OCI-LY1 (cell line): ENCODE measurements at regions not wholly inside any gene's neighbourhood (a gene's known extent, or its start where the extent isn't known, plus 50 kb on each side); places are given as distances from the start of the nearest gene placed in this dataset.

ENCODE experiments used
- CTCF ChIP-seq: fragments of 200-600 bp; sonication (generic), shearing (Covaris generic); IDR thresholded peaks from 2 replicates; pipeline ENCODE4 v1.5.1; 2017; ENCODE audit warnings: mild to moderate bottlenecking, antibody characterized with exemption, low read length, moderate library complexity, mixed read lengths
- EZH2 ChIP-seq: fragments of 200-600 bp; sonication (generic), shearing (Covaris generic); IDR thresholded peaks from 2 replicates; pipeline ENCODE4 v1.8.0; 2017; ENCODE audit warnings: borderline replicate concordance, mixed run types, mild to moderate bottlenecking, antibody characterized with exemption, low read length, moderate library complexity, mixed read lengths

- TF ChIP-seq CTCF: no peak
- TF ChIP-seq EZH2: no peak
Measured at GRCh38 chr3:24736701-24737100, 242.1 kb upstream of the THRB start.
